GM18520 (cell line): ENCODE measurements at regions not wholly inside any gene's neighbourhood (a gene's known extent, or its start where the extent isn't known, plus 50 kb on each side); places are given as distances from the start of the nearest gene placed in this dataset.
"Not testable (repeated sequence)": the region's sequence is repeated elsewhere in the genome, so short reads cannot be mapped to it uniquely, and the experiment has no call there.

ENCODE experiments used
- ATAC-seq: cut with Tn5 transposase; IDR thresholded peaks from one replicate; pipeline ENCODE4 v1.9.1; 2021; ENCODE audit not compliant: unreplicated experiment

DNA sequence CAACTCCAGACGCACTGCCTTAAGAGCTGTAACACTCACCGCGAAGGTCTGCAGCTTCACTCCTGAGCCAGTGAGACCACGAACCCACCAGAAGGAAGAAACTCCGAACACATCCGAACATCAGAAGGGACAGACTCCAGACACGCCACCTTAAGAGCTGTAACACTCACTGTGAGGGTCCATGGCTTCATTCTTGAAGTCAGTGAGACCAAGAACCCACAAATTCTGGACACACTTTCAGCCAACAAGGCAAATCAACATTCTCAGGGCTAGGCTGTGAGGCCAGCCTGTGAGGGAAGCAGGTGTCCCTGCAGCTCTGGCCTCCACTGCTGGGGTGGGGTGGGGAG lies 275.3 kb downstream of the ADGRD1 start:
- ATAC-seq, result not testable (repeated sequence)

DNA sequence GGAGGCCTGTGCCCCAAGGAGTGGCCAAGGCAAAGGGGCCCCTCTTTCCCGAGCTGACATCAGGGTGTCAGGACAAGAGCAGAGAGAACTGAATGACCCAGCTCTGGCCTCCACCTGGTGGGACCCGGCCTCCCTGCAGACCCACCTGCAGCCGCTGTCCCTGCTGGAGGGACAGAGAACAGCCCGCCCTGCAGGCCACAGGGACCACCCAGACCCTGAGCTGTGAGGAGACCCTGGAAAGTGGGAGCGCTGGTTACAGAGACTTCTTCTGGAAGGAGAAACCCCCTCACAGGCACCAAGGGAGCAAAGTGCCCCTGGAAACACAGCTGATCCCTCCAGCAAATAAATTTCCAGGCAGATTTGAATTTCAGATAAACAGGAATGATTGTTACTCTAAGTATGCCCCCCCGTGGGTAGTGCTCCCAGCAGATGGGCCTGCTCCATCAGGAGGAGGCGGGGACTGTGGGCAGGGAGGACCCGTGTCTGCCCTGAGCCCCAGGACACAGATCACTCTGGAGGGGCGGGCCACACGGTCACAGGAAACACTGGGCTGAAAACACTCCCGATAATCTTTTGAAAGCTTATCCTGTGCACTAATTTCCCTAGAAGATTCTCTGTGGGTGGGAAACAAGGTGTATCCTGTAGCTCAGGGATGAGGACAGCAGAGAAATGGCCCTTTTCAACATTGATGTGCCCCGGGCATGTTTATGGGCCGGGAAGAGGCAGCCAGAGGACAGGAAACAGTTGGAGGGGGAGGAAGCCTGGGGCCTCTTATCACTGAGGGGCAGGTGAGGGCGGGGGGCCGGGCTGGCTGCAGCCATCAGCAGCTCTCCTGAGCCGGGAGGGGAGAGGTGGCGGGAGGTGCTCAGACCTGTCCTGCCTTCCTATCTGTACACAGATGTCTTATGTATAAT lies 276.0 kb downstream of the ADGRD1 start:
- ATAC-seq, result no peak

DNA sequence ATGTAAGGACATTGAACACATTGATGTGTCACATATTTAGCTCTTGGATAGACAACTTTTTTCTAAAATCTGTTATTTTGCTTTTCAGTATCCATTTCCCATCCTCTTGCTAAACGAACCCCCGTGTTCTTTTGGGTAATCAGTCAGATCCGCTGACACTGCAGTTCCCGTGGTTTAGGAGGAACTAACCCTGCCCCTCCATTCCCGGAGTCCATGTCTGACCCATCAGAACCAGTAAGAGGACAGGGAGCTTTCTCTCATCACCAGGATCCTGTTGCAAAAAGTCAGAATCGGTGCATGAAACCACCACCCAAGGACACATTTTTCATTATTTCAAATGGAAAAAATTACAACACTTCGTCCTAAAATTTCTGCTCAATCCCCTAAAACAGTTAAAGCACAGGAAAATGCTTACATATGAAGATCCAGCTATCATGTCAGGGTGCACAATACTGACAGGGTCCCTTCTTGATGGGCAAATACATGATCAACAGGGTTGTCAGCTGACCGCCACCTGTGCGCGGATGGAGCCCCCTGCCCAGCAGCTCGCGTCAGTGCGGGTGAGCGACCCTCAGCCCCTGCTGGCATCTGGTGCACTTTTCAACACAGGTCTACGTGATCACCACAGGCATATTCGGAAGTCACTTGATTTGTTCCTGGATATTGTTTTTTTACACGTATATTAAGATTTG lies 276.8 kb downstream of the ADGRD1 start:
- no peak for ATAC-seq

DNA sequence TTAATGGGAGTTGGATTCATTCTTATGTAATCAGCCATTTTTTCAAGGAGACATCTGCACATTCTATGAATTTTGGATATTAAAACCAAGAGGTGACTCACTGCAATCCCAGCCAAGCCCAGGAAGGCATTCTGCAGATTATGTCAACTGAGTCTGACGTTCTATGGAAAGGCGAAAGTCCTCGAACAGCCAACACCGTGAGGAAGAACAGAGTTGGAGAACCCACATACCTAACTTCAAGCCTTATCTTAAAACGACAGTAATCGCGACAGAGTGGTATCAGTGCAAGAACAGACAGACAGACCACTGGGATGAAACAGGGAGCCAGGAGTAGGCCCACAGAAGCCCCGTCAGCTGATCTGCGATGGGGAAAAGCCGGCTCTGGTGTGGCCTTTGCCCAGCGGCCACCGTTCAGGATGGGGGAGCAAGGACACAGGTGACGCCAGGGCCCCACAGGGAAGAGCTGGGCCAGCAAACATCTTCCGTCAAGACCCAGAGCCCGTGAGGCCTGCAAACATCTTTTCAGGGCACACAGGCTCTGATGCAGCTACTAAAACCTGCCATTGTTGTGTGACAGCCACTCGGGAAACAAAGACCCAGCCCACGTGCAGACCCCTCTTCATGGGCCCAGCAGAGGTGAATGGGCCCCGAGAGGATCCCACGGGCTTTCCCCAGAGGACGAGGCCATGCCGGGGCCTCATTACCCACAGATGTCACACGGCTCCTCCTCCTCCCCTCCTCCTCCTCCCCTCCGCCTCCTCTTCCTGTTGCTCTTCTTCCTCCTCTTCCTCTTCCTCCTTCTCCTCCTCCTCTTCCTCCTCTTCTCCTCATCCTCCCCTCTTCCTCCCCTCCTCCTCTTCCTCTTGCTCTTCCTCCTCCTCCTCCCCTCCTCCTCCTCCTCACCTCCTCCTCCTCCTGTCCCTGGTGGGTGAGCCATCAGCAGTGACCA lies 277.6 kb downstream of the ADGRD1 start:
- no peak for ATAC-seq

DNA sequence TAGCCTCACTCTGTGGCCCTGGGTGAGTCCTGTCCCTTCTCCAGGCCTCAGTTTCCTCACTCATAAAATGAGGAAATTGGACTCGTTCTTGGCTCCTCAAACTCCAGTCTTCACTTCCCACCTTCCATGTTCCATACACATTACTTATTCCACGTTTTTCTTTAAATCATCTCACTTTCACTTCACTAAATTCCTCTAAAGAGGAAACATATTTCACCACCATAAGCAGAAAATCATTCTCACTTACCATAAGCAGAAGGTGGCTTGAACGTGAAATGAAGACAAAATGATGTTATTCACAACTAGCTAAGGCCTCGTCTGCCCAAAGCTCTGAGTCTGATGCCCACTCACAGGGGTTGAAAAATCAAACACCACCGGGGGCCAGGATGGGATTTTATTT lies 278.3 kb downstream of the ADGRD1 start:
- no peak for ATAC-seq

DNA sequence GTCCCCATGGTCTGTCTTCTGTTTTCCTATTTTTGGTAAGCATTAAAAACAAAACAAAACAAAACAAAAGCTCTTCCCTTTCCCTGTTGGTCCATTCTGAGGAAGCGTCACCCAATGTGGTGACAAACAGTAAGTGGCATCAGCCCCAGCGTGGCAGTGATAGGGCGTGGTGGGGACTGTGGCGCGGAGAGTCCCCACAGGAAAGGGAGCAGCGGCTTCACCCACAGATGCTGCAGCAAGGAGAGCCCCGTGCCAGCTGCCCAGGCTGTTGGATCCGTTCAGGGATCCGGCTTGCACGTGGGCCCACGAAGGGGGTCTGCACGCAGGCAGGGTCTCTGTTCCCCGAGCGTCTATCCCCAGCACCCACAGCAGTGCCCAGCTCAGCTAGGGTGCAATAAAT lies 279.2 kb downstream of the ADGRD1 start:
- not testable (repeated sequence) for ATAC-seq

DNA sequence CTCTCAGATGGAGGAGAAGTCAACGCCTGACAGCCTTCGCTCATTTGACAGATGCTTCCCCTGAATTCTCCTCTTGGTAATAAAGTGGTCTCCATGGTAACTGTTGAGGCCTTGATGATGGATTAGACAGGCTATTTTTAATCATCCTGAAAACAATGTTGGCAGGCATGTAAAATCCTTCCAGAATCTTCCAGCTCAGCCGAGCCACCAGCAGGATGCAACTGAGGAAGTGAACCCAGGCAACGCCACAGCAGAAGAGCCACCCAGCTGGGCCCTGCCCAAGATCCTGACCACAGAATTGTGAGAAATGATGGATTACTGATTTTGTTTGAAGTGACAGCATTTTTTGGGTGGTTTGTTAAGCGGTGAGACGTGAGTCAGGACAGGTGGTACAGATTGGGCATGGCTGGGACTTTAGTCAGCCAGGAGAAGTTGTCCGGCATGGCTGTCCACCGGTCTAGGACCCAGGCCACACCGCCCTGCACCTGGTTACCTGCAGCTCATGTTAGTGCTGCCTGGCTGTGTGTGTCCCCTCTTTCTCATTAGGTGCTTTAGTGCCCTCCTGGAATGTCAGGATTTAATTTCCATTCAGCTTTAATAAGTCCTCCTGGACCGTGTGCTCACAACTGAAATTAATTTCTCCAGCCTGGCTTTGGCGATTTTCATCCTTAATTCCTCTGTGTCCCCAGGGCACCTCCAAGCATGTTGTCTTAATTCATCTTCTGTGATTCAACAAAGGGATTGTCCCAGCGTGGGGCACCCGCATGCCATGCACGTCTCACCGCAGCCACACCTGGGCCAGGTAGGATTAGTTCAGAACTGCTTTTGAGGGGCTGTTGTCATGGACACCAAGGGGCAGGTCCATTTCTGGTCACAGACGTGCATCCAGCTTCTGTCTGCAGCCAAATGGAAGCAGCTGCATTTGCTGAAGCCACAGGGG lies 280.4 kb downstream of the ADGRD1 start:
- not testable (repeated sequence) for ATAC-seq

DNA sequence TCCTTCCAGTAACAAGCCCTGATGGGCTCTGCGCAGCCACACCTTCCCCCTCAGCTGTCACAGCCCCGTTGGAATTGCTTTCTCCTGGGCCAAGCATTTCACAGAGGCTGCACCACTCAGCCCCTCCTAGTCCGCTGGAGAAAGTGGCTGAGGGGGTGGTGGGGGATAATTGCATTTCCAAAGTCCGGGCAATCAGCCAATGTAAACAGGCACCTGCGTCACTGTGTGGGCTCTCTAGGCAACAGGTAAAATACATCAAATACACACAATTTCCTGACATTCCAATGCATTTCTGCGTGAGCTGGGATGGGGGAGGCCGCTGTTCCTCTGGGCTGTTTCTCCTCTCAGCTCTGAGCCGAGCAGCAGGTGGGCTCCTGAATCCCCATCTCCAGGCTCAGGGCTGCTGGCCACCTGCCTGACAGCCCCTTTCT lies 281.1 kb downstream of the ADGRD1 start:
- not testable (repeated sequence) for ATAC-seq

DNA sequence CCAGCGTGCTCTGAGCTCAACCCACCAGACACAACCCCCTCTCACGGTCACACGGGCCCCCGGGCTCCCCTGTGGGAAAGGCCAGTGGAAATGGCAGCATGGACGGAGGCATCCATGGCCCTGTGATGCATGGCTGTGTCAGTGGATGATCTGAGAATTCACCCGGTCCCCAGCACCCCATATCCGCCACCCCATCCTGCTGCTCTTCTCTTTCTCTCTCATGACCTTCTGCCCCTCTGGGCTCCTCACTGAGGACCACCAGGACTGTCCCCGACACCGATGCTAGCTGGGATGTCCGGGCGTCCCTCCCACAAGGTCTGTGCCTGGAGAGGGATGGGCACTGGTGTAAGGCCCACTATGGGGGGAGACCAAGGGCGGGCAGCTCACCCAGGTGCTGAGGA lies 282.2 kb downstream of the ADGRD1 start:
- no peak for ATAC-seq

DNA sequence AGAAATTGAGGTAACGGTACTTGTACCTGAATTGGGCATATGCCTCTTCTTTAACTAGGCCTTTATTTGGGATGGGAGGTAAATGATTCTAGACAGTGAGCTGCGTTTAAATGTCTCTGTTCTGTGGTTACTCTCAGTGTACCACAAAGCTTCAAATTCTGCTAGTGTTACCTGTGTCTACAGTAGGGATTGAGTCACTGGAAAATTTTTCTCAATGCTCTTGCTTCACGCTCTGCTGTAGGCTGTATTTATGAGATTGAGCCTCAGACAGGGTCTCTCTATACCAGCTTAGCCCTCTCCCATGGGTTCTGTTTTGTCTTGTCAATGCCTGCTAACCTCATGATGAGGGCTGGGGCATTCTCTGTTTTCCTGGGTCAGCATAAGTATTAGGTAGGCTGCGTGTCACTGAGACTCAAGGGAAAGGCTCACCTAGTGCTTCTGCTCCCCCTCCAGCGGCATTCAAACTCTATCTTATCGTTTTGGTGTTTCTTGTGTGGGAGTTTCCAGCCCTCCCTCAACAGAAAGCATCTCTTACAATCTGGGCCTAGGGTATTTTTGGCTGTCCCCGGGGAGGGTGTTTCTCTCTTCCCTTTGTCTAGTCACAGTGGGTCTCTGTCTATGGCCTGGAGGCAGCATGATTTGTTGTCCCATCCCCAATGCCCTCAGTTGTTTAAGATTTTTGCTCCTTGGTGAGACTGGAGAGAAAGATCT lies 285.8 kb downstream of the ADGRD1 start:
- ATAC-seq, result no peak

DNA sequence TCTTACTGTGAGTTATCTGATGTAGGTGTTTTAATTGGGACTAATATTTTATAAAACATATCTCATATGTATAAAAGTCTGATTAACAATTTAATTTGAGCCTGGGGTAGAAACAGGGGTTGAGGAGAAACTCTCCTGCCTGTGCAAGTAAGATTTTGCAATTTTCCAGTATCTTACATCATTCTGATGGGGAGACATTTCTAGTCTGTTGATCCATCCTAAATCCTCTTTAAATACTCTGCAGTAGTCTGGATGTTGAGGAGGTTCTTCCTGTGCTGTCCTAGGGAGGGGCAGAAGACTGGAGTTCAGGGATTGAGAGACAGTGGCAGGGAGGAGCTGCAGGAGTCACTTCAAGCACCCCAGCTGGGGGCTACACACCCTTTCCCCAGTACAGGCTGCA lies 287.8 kb downstream of the ADGRD1 start:
- ATAC-seq, result no peak

DNA sequence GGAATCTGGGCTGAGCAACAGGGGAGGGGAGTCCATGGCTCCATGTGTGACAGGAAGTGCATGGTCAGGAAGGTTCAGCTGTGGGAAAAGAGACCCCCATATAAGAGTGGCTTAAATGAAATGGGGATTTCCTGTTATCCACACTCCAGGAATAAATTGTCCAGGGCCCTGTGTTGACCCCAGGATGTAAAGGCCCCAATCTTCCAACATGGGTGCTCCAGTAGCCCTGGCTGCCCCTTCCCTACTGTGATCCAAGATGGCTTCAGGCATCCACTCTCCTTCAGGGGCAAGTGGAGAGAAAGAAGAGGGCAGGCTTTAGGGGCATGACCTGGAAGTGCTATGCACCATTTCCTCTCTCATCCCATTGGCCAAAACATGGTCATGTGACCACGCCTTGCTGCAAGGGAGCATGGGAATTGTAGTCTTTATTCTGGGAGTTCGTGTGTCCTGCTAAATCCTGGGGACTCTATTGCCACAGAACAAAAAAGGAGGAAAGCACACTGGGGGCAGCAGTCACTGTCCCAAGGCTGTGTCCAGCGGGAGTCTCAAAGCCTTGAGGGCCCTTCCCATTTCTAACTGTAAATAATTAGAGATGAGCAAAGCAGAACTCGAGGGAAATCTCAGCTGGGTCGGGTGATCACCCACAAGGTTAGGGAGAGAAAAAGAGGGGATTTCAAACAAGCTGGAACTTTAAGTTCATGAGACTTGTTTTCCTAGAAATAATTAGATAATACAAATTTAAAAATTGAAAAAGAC lies 289.2 kb downstream of the ADGRD1 start:
- no peak for ATAC-seq

DNA sequence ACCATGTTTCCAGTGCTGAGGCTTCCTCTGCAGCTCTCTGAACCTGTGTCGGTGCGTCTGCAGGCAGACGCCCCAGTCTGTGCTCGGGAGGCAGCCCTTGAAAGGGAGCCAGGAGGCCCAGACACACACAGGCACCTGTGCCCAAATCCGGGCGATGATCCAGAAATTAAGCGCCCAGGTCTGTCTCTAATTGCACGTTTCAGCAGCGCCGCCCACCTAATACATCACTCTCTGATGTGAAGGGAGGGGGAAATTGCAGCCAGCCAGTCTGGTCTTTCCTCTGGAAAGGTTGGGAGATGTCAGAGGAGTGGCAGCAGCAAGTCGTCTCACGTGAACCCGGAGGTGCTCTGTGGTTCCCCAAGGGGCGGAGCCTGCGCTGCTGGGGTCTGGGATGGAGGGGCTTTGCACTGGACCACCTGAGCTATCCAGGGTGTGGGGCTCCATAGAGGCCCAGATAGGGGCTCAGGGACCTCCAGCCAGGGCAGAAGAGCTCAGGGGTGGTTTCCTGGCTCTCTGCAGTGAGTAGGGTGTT lies 290.5 kb downstream of the ADGRD1 start:
- ATAC-seq, result not testable (repeated sequence)

DNA sequence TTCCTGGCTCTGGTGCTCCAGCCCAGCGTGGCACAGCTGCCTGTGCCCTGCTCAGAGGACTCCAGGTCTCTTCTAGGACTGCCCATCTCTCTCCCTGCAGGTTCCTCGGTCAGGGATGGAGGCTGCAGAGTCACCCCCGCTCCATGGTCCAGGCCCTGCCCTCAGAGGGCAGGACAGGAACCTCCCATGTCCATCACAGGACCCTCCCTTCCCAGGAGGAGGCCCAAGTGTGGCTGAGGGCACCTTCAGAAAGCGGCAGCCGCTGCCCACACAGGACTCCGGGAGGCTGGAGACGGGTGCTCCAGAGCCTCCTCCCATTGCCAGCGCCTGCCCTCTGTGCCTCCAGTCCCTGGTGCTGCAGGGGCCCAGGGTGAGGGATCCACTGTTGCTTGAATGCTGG lies 291.5 kb downstream of the ADGRD1 start:
- ATAC-seq, result not testable (repeated sequence)

DNA sequence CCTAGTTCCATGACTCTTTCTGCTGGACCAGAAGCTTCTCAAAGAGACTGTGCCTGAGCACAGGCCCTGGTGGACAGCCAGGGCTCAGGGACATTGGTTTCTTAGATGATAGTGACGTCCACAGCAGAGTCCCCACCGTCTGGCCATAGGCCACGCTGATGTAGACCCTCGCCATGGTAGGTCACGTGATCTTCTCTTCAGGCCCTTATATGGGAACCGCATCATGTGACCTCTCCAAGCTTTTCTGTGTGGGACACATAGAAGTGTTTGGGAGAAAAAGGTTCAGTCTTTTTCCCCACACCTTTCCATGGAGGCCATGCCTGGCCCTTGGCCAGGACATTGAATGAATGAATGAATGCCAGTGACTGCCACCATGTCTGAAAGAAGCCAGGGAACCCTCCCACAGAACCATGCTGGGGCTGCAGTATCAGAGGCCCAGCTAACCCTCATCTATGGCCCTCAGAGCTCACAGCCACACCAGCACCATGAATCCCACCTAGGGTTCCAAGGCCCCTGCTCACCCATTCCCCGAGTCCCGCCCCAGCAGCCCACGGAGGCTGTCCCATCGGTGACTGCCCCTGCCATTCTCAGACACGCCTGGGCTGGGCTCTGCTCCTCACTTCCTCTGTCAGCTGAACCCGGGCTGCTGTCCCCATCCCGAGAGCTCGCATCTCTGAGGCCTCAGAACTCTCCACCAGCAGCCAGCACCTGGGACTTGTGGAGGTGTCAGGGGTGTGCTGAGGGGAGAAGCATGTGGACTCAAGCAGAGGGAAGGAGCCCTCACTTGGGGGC lies 292.1 kb downstream of the ADGRD1 start:
- ATAC-seq, result no peak

DNA sequence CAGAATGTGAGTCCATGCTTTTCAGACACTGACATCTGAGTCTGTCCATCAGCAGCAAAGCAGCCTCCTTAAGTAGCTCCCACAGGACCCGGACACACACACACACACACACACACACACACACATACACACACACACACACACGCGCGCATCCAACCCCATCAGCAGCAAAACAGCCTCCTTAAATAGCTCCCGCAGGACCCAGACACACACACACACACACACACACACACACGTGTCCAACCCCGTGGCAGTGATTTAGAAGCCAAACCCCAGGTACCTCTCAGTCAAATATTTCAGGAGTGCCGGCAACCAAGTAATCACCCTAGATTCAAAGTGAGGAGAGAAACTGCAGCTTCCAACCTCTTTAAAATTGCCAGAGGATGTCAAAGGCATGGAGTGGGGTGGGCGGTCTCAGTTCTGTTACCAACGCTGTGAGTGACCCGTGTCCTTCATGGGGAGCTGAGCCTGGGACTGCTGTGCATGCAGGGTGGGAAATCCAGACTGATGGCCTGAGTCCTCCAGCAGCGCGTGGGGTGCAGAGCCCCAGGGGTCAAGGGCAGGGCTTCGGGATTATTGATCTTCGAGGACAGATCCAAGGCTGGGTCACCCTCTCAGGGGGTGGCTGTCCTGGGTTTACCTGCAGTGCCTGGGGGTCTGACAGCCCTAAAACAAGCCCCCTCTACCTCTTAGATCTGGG lies 293.5 kb downstream of the ADGRD1 start:
- not testable (repeated sequence) for ATAC-seq

DNA sequence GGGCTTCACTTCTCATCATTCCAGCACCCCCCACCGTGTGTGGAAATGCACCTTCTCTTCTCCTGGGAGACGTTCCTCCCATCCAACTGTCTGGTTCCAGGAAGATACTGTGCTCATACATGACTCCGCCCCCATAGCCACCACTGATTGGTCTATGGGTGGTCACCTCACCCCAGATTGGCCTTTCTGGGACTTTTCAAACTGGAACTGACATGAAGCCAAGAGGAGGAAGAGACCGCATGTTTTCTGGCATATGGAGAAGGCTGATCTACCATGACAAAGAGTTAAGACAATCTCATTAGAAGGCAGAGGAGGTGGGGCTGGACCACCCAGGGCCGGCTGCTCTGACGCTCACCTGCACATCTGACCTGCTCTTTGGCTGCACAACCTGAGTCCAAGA lies 294.2 kb downstream of the ADGRD1 start:
- ATAC-seq, result not testable (repeated sequence)
